ENCODE measurements at regions not wholly inside any gene's neighbourhood (a gene's known extent, or its start where the extent isn't known, plus 50 kb on each side); places are given as distances from the start of the nearest gene placed in this dataset.
A peak's percentile ranks its signal among the peaks of the same experiment; 100 is the strongest.
"Not testable (repeated sequence)": the region's sequence is repeated elsewhere in the genome, so short reads cannot be mapped to it uniquely, and the experiment has no call there.

- no peak for DNase-seq
Observed at GRCh38 chr15:31222773-31223341, 103.8 kb upstream of the KLF13 start.

- DNase-seq: no peak
Observed at GRCh38 chr15:31223478-31224350, 102.9 kb upstream of the KLF13 start.

GRCh38 chr15:31224661-31225060 lies 102.0 kb upstream of the KLF13 start:
- DNase-seq: not testable (repeated sequence)

GRCh38 chr15:31225356-31225955 lies 101.2 kb upstream of the KLF13 start:
- no peak for DNase-seq

DNA sequence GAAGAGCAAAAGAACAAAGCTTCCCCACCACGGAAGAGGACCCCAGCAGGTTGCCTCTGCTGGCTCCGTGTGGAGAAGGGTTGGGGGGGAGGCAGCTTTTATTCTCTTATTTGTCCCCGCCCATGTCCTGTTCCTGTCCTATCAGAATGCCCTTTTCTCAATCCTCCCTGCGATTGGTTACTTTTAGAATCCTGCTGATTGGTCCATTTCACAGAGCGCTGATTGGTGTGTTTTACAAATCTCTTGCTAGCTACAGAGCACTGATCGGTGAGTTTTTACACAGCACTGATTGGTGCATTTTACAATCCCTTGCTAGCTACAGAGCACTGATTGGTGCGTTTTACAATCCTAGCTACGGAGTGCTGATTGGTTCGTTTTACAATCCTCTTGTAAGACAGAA lies 100.6 kb upstream of the KLF13 start:
- DNase-seq: no peak

DNA sequence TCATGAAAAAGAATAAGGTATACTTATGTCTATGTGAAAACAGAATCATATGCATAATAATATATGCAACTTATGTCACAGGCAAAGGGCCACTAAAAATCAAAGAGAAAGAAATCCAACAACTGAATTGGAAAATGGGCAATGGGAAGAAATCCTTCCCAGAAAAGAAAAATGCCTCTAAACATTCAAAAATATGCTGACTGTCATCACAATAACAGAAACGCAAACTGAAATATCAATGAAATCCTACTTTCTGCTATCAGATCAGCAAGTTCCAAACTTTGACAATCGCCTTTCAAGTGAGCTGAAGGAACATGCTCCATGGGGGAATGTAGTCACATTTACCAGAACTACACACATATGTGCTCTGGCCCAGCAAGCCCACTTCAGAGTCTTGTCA lies 99.4 kb upstream of the KLF13 start:
- no peak for DNase-seq

DNA sequence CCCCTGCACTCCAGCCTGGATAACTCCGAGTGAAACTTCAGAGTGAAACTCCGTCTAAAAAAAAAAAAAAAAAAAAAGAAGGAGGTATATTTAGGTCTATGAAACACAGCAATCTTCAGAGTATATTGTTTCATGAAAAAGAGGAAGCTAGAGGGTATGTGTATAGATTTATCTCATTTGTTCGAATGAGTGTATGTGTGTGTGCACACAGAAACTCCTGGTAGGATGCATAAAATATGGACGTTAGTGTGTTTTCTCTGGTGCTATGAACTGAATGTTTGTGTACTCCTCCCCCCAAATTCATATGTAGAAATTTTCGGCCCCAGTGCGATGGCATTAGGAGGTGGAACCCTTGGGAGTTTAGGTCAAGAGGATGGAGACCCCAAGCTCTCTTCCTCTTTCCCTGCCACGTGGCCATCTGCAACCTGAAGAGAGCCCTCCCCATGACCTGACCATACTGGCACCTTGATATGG lies 98.6 kb upstream of the KLF13 start:
- no peak for DNase-seq

DNA sequence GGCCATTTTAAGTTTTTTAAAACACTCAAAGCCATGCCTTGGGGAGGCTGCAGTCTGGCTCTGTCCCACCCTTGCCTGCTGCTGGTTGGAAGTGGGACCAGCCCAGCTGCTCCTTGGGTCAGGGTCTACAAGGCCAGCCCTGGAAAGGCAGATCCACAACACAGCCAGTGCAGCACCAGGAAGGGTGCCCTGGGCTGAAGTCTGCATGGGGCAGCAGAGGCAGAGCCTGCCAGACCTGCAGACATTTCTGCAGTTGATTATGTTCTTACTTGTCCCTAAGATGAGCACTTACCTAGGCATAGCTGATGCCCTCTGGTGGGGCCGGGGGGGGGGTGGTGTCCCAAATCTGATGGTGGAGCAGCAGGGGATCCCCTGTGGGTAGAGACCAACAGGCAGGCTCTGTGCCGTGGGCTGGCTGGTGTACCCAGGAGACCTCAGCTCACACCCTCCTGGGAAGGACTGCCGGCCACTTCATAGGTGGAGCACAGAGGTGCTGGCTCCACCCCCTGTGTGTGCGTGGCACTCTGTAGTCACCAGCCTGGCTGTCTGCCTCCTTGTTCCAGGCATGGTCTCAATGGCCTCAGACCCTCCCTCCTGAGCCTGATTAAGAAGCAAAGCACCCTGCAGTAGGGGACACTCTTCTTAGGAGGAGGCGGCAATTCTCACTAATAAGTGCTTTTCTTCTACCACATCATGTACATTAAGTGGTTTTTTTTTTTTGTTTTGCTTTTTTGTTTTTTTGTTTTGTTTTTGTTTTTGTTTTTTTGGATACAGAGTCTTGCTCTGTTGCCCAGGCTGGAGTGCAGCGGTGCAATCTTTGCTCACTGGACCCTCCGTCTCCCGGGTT lies 97.4 kb upstream of the KLF13 start:
- no peak for DNase-seq

DNA sequence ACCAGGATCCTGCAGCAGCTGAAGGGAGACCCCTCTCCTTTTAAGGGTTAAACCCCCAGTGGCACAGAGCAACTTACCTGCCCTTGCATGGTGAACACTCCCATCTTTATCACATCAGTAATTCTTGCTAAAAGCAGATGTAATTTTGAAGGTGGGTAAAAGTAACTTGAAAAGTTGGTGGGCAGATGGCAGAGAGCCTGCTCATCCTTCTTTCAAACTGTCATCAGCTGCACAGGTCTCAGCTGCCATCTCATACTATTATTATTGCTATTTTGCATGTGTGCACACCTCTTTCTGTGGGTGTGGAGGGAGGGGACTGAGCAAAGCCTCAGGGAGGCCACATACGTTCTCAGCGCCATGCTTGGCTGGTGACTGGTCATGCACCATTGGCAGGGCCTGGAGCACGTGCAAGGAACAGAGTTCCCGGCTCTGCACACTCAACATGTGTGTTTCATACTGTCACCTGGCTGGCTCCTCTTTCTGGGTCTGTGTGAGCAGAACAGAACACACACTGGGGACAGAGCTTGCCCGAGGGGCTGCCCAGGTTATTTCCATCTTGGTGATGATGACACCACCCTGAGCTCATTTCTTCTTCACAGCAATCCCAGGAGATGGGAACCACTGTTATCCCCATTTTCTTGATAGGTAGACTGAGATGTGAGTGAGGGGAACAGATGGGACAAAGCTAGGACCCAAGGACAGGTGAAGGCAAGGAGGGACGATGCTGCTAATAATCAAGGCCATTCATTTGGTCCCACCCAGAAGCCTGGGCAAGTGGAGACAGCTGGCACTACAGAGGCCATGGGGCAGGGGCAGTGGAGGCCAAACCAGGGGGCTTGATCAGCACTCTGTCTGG lies 95.8 kb upstream of the KLF13 start:
- no peak for DNase-seq

GRCh38 chr15:31234815-31235214 lies 91.8 kb upstream of the KLF13 start:
- no peak for DNase-seq

DNA sequence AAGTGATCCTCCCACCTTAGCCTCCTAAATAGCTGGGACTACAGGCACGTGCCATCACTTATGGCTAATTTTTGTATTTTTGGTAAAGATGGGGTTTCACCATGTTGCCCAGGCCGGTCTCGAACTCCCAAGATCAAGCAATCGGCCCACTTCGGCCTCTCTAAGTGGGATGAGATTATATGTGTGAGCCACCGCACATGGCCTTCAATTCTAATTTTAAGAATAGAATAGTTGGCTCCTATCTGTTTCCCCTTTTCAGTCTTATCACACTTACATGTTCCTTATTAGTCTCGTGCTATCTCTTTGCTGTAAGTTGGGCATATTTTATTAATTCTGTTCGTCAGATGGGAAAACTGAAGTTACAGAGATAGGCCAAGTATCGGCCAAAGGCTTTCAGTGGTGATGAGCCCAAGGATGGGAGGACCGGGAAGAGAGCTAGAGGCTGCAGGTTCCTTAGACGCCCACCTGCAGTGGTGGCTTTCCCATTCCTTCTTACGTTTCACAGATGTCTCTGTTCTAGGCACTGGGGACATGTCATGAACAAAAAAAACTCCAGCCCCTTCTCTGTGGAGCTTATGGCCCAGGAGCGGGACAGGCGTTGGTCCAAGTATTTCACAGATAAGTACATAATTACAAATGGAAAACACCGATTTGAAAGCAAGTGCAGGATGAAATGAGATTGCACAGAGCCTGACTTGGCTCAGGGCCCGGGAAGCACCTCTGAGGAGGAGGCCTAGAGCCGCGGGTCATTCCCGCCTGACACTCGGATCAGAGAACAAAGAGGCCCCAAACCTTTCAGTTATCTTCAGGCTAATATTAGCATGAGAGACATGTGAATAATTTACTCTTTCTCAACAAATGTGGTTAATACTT lies 91.1 kb upstream of the KLF13 start:
- DNase-seq: no peak

DNA sequence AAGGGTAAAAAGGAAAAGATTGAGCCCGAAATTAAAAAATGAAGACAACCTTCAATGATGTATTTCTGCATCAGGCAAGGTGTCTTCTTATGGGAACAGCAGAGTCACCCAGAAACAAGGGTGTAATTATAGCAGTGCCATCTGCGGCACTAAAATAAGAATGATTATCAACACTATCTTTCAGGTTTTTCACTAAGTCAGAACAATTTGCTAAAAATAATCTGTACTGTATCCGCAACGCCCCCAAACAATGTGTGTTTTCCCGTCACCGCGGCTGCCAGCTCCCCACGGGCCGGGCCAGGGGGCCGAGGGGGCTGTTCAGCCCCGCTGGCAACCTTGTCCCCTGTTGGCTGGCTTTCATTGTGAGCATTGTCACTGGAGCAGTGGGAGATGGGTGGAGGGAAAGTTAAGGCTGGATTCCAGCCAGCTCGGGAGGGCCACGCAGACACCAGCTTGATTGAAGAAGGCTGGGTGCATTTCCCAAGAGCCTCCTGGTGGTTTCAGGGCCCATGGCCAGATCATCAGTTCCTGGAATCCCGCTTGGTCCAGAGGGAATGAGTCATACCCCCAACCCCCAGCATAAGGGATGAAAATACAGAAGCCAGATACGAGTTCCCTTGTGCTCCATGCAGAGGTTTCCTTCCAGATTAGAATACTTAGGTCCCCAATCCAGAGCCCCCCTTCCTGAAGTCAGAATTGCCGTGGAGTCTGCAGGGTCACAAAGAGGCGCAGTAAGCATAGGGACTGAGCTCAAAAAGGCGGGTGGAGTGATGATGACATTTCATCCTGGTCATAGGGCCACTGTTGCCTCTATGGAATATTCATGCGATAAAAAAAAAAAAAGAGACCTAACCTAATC lies 90.2 kb upstream of the KLF13 start:
- DNase-seq: peak; percentile 91

DNA sequence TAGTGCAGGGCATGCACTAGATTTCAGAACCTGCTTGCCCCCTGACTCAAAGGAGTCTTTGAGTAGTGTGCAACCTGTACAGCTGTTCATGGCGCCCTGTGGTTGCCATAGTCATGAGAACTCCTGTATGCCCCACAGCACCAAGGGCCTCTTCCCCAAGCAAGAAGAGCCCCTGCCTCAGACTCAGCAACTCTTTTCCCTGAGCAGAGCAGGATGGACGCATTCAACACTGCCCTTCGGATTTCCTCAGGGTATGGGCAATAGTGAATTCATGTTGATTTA lies 89.7 kb upstream of the KLF13 start:
- no peak for DNase-seq

DNA sequence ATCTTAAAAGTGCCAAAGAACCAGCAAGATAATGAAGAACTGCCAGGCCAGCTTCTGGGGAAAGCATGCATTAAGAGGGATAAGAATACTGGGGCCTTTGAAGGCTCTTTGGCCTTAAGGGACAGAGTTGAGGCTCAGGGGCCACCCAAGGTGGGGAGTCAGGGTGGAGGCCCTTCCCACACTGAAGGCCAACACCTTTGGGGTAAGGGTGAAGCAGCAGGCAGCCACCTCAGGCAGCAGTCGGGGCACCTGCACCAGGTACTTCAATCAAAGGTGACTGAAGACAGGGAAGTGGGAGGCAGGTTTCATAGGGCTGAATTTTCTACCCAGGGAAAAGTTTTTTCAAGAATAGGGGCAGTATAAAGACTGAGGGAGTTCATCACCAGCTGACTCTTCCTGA lies 87.7 kb upstream of the KLF13 start:
- DNase-seq: no peak

DNA sequence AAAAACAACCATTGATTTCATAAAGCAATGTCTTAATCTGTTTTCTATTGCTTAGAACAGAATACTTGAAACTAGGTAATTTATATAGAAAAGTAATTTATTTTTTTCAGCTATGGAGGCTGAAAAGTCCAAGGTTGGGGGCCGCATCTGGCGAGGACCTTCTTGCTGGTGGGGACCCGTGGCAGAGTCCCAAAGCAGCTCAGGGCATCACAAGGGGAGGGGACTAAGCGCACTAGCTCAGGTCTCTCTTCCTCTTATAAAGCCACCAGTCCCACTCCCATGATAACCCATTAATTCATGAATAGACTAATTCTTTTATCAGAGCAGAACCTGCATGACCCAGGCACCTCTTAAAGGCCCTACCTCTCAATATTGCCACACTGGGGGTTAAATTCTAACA lies 87.2 kb upstream of the KLF13 start:
- DNase-seq: no peak

DNA sequence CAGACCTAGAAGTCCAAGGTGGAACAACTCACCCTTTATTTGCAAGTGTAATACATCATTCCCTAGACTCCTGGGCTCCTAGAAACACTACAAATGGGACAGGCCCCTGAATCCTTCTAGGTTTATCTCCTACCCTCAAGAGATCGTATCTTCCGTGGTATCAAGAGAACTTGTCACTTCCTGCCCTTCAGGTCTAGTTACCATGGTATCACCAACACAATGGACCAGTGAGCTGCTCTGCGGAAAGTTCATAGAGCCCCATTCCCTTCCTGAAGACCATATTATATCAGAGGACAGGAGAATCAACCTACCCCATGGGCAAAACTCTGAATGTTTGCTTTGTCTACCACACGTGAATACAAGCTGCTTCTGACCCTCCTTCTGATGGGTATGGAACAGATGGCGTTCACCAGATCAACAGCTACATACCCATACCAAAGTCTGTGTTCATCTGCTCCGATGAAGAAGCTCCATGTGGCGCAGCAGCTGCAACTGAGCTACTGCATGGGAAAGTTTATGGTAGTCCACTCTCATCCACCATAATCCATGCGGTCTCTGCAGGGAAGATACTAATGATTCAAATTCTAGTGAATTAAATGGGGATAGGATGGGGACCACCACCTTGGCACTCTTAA lies 84.6 kb upstream of the KLF13 start:
- no peak for DNase-seq

- DNase-seq: no peak
Observed at GRCh38 chr15:31243895-31244294, 82.7 kb upstream of the KLF13 start.

DNA sequence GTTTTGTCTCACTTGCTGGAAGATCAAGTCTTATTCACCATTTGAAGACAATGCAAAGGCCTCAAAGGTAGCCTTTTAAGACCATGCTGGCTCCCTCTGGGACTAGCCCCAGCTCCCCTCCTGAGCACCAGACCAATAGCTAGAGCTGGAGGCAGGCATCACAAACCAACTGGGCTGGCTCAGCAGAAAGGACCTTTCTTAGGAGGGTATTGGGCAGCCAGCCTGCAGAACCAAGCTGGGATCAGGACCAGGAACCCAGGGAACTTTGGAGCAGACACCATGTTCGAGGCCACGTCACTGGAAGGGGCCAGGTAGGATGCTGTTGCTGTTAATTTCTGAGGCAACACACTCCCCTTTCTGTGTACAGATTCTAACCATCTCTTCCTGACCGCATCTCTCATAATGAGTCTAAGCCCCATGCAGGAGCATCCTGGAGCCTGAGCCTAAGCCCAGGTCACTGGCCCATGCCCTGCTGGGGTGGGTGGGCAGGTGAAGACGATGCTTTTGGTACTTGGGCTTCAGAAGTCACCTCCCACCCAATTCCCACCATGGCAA lies 81.4 kb upstream of the KLF13 start:
- DNase-seq: no peak

- DNase-seq: no peak
Observed at GRCh38 chr15:31245756-31246155, 80.9 kb upstream of the KLF13 start.

- no peak for DNase-seq
Observed at GRCh38 chr15:31247404-31247803, 79.2 kb upstream of the KLF13 start.
